ENCODE measurements at regions not wholly inside any gene's neighbourhood (a gene's known extent, or its start where the extent isn't known, plus 50 kb on each side); places are given as distances from the start of the nearest gene placed in this dataset.
A peak's percentile ranks its signal among the peaks of the same experiment; 100 is the strongest.

GRCh38 chr7:27459731-27460053, 203.0 kb downstream of the HIBADH start:
- peak; percentile 64 for DNase-seq (ENCODE audit: low read depth in 2 of 2)
- H3K4me3 ChIP-seq (replicated peaks in 1 of 2; ENCODE audit: low read depth in 2 of 2, low read length in 2 of 2): no peak overlapping the region
- no peak for TF ChIP-seq CTCF (IDR thresholded peaks at IDR 0.05; ENCODE audit: low read depth, low read length)

- peak; percentile 55 to 74 for DNase-seq (ENCODE audit: low read depth in 2 of 2)
- TF ChIP-seq CTCF (IDR thresholded peaks at IDR 0.05; ENCODE audit: low read depth, low read length): no peak
Observed at GRCh38 chr7:27462575-27463270, 200.0 kb downstream of the HIBADH start.

GRCh38 chr7:27464970-27465369, 197.7 kb downstream of the HIBADH start:
- H3K4me3 ChIP-seq (replicated peaks in 1 of 2; ENCODE audit: low read depth in 2 of 2, low read length in 2 of 2): no peak overlapping the region
- no peak for DNase-seq (ENCODE audit: low read depth in 2 of 2)
- no peak for TF ChIP-seq CTCF (IDR thresholded peaks at IDR 0.05; ENCODE audit: low read depth, low read length)

More at GRCh38 chr7:27462575-27463270, 200.0 kb downstream of the HIBADH start:
- no peak overlapping the region for H3K4me3 ChIP-seq (replicated peaks in 1 of 2; ENCODE audit: low read depth in 2 of 2, low read length in 2 of 2)

DNA sequence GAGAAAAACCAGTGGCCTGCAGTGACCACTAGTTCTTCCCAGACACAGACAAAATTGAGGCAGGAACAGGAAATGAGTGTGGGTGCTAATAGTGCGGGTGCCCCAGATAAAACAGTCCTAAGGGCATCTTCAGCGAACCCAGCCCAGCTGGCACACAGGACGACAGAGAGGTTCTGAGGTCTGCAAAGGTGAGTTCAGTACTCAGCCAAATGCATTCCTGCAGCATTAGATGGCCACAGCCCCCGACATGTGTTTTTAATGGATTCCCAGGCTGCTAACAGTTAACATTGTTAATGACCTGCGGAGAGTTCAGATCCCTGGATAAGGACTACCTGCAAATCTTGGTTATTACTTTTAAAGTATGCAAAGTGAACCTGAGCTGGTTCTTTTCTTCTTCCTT, 196.0 kb downstream of the HIBADH start:
- DNase-seq (ENCODE audit: low read depth in 2 of 2): no peak
- no peak overlapping the region for H3K4me3 ChIP-seq (replicated peaks in 1 of 2; ENCODE audit: low read depth in 2 of 2, low read length in 2 of 2)
- TF ChIP-seq CTCF (IDR thresholded peaks at IDR 0.05; ENCODE audit: low read depth, low read length): no peak

DNA sequence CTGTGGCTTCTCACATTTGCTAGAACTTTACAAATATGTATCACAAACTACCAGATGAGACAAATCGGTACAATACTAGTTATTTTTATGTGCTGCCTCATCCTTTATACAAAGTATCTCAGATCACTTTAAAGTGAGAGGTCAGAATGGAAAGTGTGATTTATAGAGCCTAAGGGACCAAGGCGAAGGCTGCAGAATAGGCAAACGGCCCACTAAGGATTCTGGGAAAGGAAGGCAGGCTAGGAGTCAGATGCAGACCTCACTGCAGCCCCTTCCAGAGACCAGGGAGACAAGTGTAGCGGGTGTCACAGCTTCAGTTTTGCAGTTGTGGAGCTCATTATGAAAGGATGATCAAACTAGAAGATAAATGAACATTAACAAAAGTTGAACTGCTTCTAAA, 190.6 kb downstream of the HIBADH start:
- no peak for DNase-seq (ENCODE audit: low read depth in 2 of 2)
- TF ChIP-seq CTCF (IDR thresholded peaks at IDR 0.05; ENCODE audit: low read depth, low read length): no peak
- no peak overlapping the region for H3K4me3 ChIP-seq (replicated peaks in 1 of 2; ENCODE audit: low read depth in 2 of 2, low read length in 2 of 2)

All from cardiac fibroblast (primary cell).